Kidney (tissue), 13 donors: ENCODE measurements at regions not wholly inside any gene's neighbourhood (a gene's known extent, or its start where the extent isn't known, plus 50 kb on each side); places are given as distances from the start of the nearest gene placed in this dataset.

ENCODE experiments used
- DNase-seq, 5 donors: peaks; one replicate each; pipeline ENCODE4 v3.0.0-alpha.2; 2013 to 2020
- FAIRE-seq: peaks from 2 replicates; lab custom pipeline; 2012; peaks lifted over from hg19 to GRCh38; lab: Jason Lieb, UNC
- H3K27ac ChIP-seq, 2 donors: one replicate each; pipeline ENCODE4 v1.7.0; 2013; ENCODE audit warnings: low read depth in 2 of 2, low read length in 2 of 2, inconsistent platforms in 1 of 2
- H3K27me3 ChIP-seq: one replicate; pipeline ENCODE4 v1.7.1; 2013; ENCODE audit warnings: low read length, inconsistent platforms; ENCODE audit not compliant: control insufficient read depth, insufficient read depth
- H3K36me3 ChIP-seq, 3 donors: one replicate each; pipeline versions ENCODE4 v1.7.0 to v1.7.1; 2013; ENCODE audit warnings: low read length in 3 of 3, control low read depth in 1 of 3, inconsistent platforms in 1 of 3; ENCODE audit not compliant: insufficient read depth in 3 of 3, control insufficient read depth in 2 of 3
- H3K4me1 ChIP-seq, 3 donors: one replicate each; pipeline versions ENCODE4 v1.7.0 to v1.7.1; 2013; ENCODE audit warnings: low read length in 3 of 3, inconsistent platforms in 1 of 3, low read depth in 1 of 3; ENCODE audit not compliant: control insufficient read depth in 2 of 3, insufficient read depth in 2 of 3
- H3K4me3 ChIP-seq, 3 donors: one replicate each; pipeline versions ENCODE4 v1.7.0 to v1.8.1; 2013; ENCODE audit warnings: low read length in 3 of 3, control low read depth in 1 of 3, inconsistent platforms in 1 of 3
- H3K9ac ChIP-seq, 3 donors: one replicate each; pipeline versions ENCODE4 v1.7.0 to v1.7.1; 2013; ENCODE audit warnings: low read length in 3 of 3, control low read depth in 1 of 3, inconsistent platforms in 1 of 3
- H3K9me3 ChIP-seq, 3 donors: one replicate each; pipeline versions ENCODE4 v1.7.0 to v1.7.1; 2013; ENCODE audit warnings: low read length in 3 of 3, control low read depth in 1 of 3, inconsistent platforms in 1 of 3; ENCODE audit not compliant: control insufficient read depth in 2 of 3, insufficient read depth in 1 of 3
- CTCF ChIP-seq: IDR thresholded peaks from 3 replicates; pipeline ENCODE4 v1.5.1; 2012; ENCODE audit warnings: mild to moderate bottlenecking, moderate library complexity, borderline replicate concordance; ENCODE audit not compliant: insufficient read depth; ENCODE audit errors: extremely low read depth
- intact Hi-C: fragments of 100-400 bp; cut with DNase I; formaldehyde crosslinking; loops from one replicate; pipeline ENCODE4 v1.11.1; 2022
- donor health status: control.
- donor health status: control.
- donor health status: control.
- donor health status: control.
- donor health status: control.
- donor health status: DM: yes; HTN: yes; CAD: no.
- donor health status: Normal renal cell carcinoma (clear cell type).

- Histone ChIP-seq H3K36me3 (no peaks in the 10 kb centered on the region), H3K27me3 (no peaks in the 10 kb centered on the region), H3K4me1 (no peaks in the 10 kb centered on the region), H3K9me3 (no peaks in the 10 kb centered on the region), H3K4me3 (no peak overlapping the region), H3K27ac (no peak overlapping the region), H3K9ac (no peak overlapping the region)
- intact Hi-C loops, result no loop called here
- peak in 4 of 5 donors; percentile 52 to 82 (median 70) for DNase-seq
- no peak for TF ChIP-seq CTCF
- no peak for FAIRE-seq
Measured at GRCh38 chr13:33918199-33918932, 100.4 kb downstream of the RFC3 start.

- H3K9ac ChIP-seq, result no peak overlapping the region
- FAIRE-seq (no peak), DNase-seq (no peak)
- no peak overlapping the region for H3K27ac ChIP-seq
- H3K27me3 ChIP-seq, result no peaks in the 10 kb centered on the region
- no peaks in the 10 kb centered on the region for H3K9me3 ChIP-seq
- no peaks in the 10 kb centered on the region for H3K4me1 ChIP-seq
- intact Hi-C loops, result no loop called here
- H3K36me3 ChIP-seq, result no peaks in the 10 kb centered on the region
- H3K4me3 ChIP-seq, result no peak overlapping the region
- no peak for TF ChIP-seq CTCF
Measured at GRCh38 chr13:33919120-33919519, 101.2 kb downstream of the RFC3 start.

GRCh38 chr13:33925563-33925962 lies 107.6 kb downstream of the RFC3 start:
- H3K9me3 ChIP-seq, result no peaks in the 10 kb centered on the region
- no peak overlapping the region for H3K9ac ChIP-seq
- FAIRE-seq (peak; percentile 61), DNase-seq (no peak)
- no peaks in the 10 kb centered on the region for H3K4me1 ChIP-seq
- H3K4me3 ChIP-seq, result no peak overlapping the region
- no peak overlapping the region for H3K27ac ChIP-seq
- H3K36me3 ChIP-seq, result no peaks in the 10 kb centered on the region
- TF ChIP-seq CTCF, result no peak
- intact Hi-C loops, result no loop called here
- no peaks in the 10 kb centered on the region for H3K27me3 ChIP-seq
